Mucosa of descending colon (tissue), 3 donors: ENCODE measurements at regions not wholly inside any gene's neighbourhood (a gene's known extent, or its start where the extent isn't known, plus 50 kb on each side); places are given as distances from the start of the nearest gene placed in this dataset.
"Not testable (repeated sequence)": the region's sequence is repeated elsewhere in the genome, so short reads cannot be mapped to it uniquely, and the experiment has no call there.

ENCODE experiments used
- ATAC-seq: fragments of 200-7000 bp; cut with Tn5 transposase; one replicate; pipeline ENCODE4 v1.9.1; 2020; ENCODE audit warnings: mild to moderate bottlenecking, moderate library complexity
- DNase-seq, 3 donors: peaks; one replicate each; pipeline ENCODE4 v3.0.0-alpha.2; 2020
- H3K36me3 ChIP-seq: fragments of 200-600 bp; one replicate; pipeline ENCODE4 v1.8.0; 2021; ENCODE audit warnings: low read depth, mild to moderate bottlenecking
- H3K4me1 ChIP-seq: fragments of 200-600 bp; one replicate; pipeline ENCODE4 v1.8.0; 2021; ENCODE audit warnings: low read depth, mild to moderate bottlenecking
- H3K4me3 ChIP-seq: fragments of 200-600 bp; one replicate; pipeline ENCODE4 v1.8.0; 2021; ENCODE audit warnings: mild to moderate bottlenecking
- H3K9me3 ChIP-seq: fragments of 200-600 bp; one replicate; pipeline ENCODE4 v1.8.0; 2021; ENCODE audit warnings: mild to moderate bottlenecking
- CTCF ChIP-seq: fragments of 200-600 bp; IDR thresholded peaks from one replicate; pipeline ENCODE4 v1.8.0; 2022; ENCODE audit warnings: antibody characterized with exemption, mild to moderate bottlenecking
- intact Hi-C, 2 donors: fragments of 100-400 bp; cut with DNase I in 1 of 2; cut with micrococcal nuclease in 1 of 2; formaldehyde crosslinking; loops; one replicate each; pipeline versions ENCODE4 v1.11.0 to v1.11.1; 2022; cut with DNase I, micrococcal nuclease
- donor health status: DM: no; HTN: no; CAD: no; lungs with moderate emphysema.
- donor health status: DM: no; HTN: no; CAD: no.
- donor health status: DM: no; HTN: yes; CAD: no.

GRCh38 chr6:28633445-28634215 lies 107.9 kb downstream of the GPX5 start:
- no peaks in the 10 kb centered on the region for H3K36me3 ChIP-seq
- no peak for ATAC-seq
- TF ChIP-seq CTCF: no peak

GRCh38 chr6:28634411-28634760 lies 108.7 kb downstream of the GPX5 start:
- no peaks in the 10 kb centered on the region for H3K36me3 ChIP-seq
- no peak overlapping the region for H3K4me3 ChIP-seq
- H3K9me3 ChIP-seq: no peaks in the 10 kb centered on the region
- TF ChIP-seq CTCF: no peak
- ATAC-seq (no peak), DNase-seq (no peak)
- intact Hi-C loops: no loop called here
- no peaks in the 10 kb centered on the region for H3K4me1 ChIP-seq

More at GRCh38 chr6:28633445-28634215, 107.9 kb downstream of the GPX5 start:
- DNase-seq: no peak
- H3K4me3 ChIP-seq: no peak overlapping the region
- intact Hi-C loops: no loop called here
- no peaks in the 10 kb centered on the region for H3K4me1 ChIP-seq
- H3K9me3 ChIP-seq: no peaks in the 10 kb centered on the region

- DNase-seq (peak in 2 of 3 donors; percentile 6 to 35), ATAC-seq (no peak)
- intact Hi-C loops: no loop called here
- TF ChIP-seq CTCF: no peak
- no peaks in the 10 kb centered on the region for H3K4me1 ChIP-seq
- no peaks in the 10 kb centered on the region for H3K36me3 ChIP-seq
- no peak overlapping the region for H3K4me3 ChIP-seq
- H3K9me3 ChIP-seq: no peaks in the 10 kb centered on the region
Observed at GRCh38 chr6:28634761-28635546, 109.3 kb downstream of the GPX5 start.

- Histone ChIP-seq H3K4me1 (no peaks in the 10 kb centered on the region), H3K9me3 (no peaks in the 10 kb centered on the region), H3K36me3 (no peaks in the 10 kb centered on the region), H3K4me3 (no peak overlapping the region)
- no peak for DNase-seq
- intact Hi-C loops: no loop called here
- ATAC-seq: no peak
- no peak for TF ChIP-seq CTCF
Observed at GRCh38 chr6:28635547-28636158, 110.0 kb downstream of the GPX5 start.

- H3K9me3 ChIP-seq: no peaks in the 10 kb centered on the region
- DNase-seq: no peak
- TF ChIP-seq CTCF: no peak
- H3K4me3 ChIP-seq: no peak overlapping the region
- no peak for ATAC-seq
- H3K4me1 ChIP-seq: no peaks in the 10 kb centered on the region
- intact Hi-C loops: no loop called here
- H3K36me3 ChIP-seq: no peaks in the 10 kb centered on the region
Observed at GRCh38 chr6:28638787-28639430, 113.2 kb downstream of the GPX5 start.

GRCh38 chr6:28639445-28640290 lies 114.0 kb downstream of the GPX5 start:
- ATAC-seq, intact Hi-C loops, DNase-seq, H3K9me3 ChIP-seq, H3K36me3 ChIP-seq, H3K4me1 ChIP-seq, H3K4me3 ChIP-seq: not testable (repeated sequence)
